H1 (cell line): ENCODE measurements at regions not wholly inside any gene's neighbourhood (a gene's known extent, or its start where the extent isn't known, plus 50 kb on each side); places are given as distances from the start of the nearest gene placed in this dataset.

Source experiments
- ASH2L ChIP-seq: fragments of 200-600, 300-600 bp; sonication (generic); IDR thresholded peaks from one replicate; pipeline ENCODE4 v1.7.1; 2017; ENCODE audit warnings: low read length
- ATF3 ChIP-seq: IDR thresholded peaks from 2 replicates; pipeline ENCODE4 v1.6.1; 2011; ENCODE audit warnings: low read depth, mild to moderate bottlenecking, low read length; ENCODE audit not compliant: insufficient read depth
- BCL11A ChIP-seq, 2 experiments: IDR thresholded peaks; one replicate each; pipeline ENCODE4 v1.6.1; 2011; ENCODE audit warnings: low read depth in 2 of 2, low read length in 2 of 2, mild to moderate bottlenecking in 2 of 2
- CBX8 ChIP-seq: fragments of 300-800, 300-1000 bp; sonication (generic); IDR thresholded peaks from 2 replicates; pipeline ENCODE4 v1.7.1; 2016; ENCODE audit warnings: low read depth, low read length, borderline replicate concordance
- CHD7 ChIP-seq: fragments of 300-600 bp; sonication (generic); IDR thresholded peaks from 2 replicates; pipeline ENCODE4 v1.7.1; 2012; ENCODE audit warnings: low read length, moderate library complexity, mild to moderate bottlenecking, inconsistent platforms; ENCODE audit not compliant: insufficient replicate concordance
- EZH2 ChIP-seq: fragments of 200-600 bp; sonication (generic); IDR thresholded peaks from 2 replicates; pipeline ENCODE4 v1.7.1; 2012; ENCODE audit warnings: low read depth, mild to moderate bottlenecking, moderate library complexity, low read length, inconsistent platforms; ENCODE audit not compliant: severe bottlenecking
- NANOG ChIP-seq: IDR thresholded peaks from 2 replicates; pipeline ENCODE4 v1.6.1; 2011; ENCODE audit warnings: low read length, low read depth, mild to moderate bottlenecking, inconsistent platforms; ENCODE audit not compliant: insufficient read depth, poor library complexity, severe bottlenecking
- POLR2A ChIP-seq, 2 experiments: IDR thresholded peaks; 1 replicate in 1 of 2; 2 replicates in 1 of 2; pipeline ENCODE4 v1.6.1; 2011; ENCODE audit warnings: low read depth in 2 of 2, low read length in 2 of 2, mild to moderate bottlenecking in 2 of 2; ENCODE audit errors: control extremely low read depth in 1 of 2
- POLR2AphosphoS5 ChIP-seq: IDR thresholded peaks from 2 replicates; pipeline ENCODE4 v1.6.1; 2011; ENCODE audit warnings: low read depth, low read length
- SIN3A ChIP-seq, 2 experiments: IDR thresholded peaks in 1 of 2; conservative IDR thresholded peaks in 1 of 2; 2 replicates each; pipeline ENCODE4 v1.6.1; 2011 to 2012; ENCODE audit warnings: low read length in 2 of 2, improper control_type of control experiment in 1 of 2, low read depth in 1 of 2, mild to moderate bottlenecking in 1 of 2
- SP2 ChIP-seq: IDR thresholded peaks from 2 replicates; pipeline ENCODE4 v1.6.1; 2012; ENCODE audit warnings: mild to moderate bottlenecking, low read length, inconsistent platforms
- TCF12 ChIP-seq: IDR thresholded peaks from 2 replicates; pipeline ENCODE4 v1.6.1; 2011; ENCODE audit warnings: low read depth, mild to moderate bottlenecking, low read length

- TF ChIP-seq CHD7 (no peak), SP2 (no peak), BCL11A (IDR thresholded peaks at IDR 0.05; ENCODE audit: low read depth in 2 of 2, low read length in 2 of 2) (no peak), EZH2 (no peak), ASH2L (no peak), POLR2AphosphoS5 (no peak), ATF3 (no peak), POLR2A (IDR thresholded peaks at IDR 0.05; ENCODE audit: control extremely low read depth in 1 of 2, low read depth in 2 of 2, low read length in 2 of 2) (no peak), SIN3A (conservative IDR thresholded peaks at IDR 0.05 in 1 of 2, IDR thresholded peaks at IDR 0.05 in 1 of 2; ENCODE audit: low read depth in 1 of 2, low read length in 2 of 2) (no peak), CBX8 (no peak), TCF12 (no peak), NANOG (no peak)
Observed at GRCh38 chr12:75938189-75938588, 93.4 kb downstream of the PHLDA1 start (continued).
